HL-60 (cell line): ENCODE measurements at regions not wholly inside any gene's neighbourhood (a gene's known extent, or its start where the extent isn't known, plus 50 kb on each side); places are given as distances from the start of the nearest gene placed in this dataset.

ENCODE experiments used
- POLR2AphosphoS5 ChIP-seq: IDR thresholded peaks from 2 replicates; pipeline ENCODE4 v1.6.1; 2012; ENCODE audit warnings: low read depth
- TF ChIP-seq, protein P1 (sequence below): IDR thresholded peaks from one replicate; pipeline ENCODE4 v1.5.1; 2011; ENCODE audit warnings: low read length, control low read depth, inconsistent platforms; ENCODE audit not compliant: insufficient read depth

DNA sequence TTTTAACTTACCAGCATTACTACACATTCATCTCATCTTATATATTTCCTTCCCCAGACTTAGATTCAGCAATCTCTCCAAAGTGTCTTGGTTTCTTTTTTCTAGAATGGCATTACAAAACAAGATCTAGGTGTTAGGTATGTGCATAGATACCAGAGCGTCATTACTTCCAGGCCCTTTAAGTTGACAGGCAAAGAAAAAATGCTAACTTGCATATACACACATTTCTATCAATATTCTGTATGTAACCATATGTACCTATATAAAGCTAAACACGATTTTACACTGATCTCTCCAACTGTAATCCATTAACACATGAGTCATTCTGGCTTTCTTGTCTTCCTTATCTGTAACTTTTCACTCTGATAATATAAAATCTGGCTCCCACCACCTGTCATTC is 503.8 kb upstream of the NRXN1 start:
- TF ChIP-seq, protein P1, sequence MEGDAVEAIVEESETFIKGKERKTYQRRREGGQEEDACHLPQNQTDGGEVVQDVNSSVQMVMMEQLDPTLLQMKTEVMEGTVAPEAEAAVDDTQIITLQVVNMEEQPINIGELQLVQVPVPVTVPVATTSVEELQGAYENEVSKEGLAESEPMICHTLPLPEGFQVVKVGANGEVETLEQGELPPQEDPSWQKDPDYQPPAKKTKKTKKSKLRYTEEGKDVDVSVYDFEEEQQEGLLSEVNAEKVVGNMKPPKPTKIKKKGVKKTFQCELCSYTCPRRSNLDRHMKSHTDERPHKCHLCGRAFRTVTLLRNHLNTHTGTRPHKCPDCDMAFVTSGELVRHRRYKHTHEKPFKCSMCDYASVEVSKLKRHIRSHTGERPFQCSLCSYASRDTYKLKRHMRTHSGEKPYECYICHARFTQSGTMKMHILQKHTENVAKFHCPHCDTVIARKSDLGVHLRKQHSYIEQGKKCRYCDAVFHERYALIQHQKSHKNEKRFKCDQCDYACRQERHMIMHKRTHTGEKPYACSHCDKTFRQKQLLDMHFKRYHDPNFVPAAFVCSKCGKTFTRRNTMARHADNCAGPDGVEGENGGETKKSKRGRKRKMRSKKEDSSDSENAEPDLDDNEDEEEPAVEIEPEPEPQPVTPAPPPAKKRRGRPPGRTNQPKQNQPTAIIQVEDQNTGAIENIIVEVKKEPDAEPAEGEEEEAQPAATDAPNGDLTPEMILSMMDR: no peak
- TF ChIP-seq POLR2AphosphoS5: no peak
